ENCODE measurements at regions not wholly inside any gene's neighbourhood (a gene's known extent, or its start where the extent isn't known, plus 50 kb on each side); places are given as distances from the start of the nearest gene placed in this dataset.

- no peak overlapping the region for H2AK9ac ChIP-seq (replicated peaks; ENCODE audit: low read depth, low read length, poor library complexity)
- H3K4me3 ChIP-seq (ENCODE audit: insufficient read depth, low read depth, low read length) = no peak overlapping the region
- intact Hi-C loops (cut with micrococcal nuclease) (no loop called here), in situ Hi-C loops (cut with MboI; ENCODE audit: low sequenced_read_pairs) (no loop called here), dilution Hi-C loops (cut with HindIII; ENCODE audit: low sequenced_read_pairs, unreplicated experiment) (no loop called here)
- H2AFZ ChIP-seq (replicated peaks; ENCODE audit: low read length, poor library complexity) = no peak overlapping the region
- no peak overlapping the region for H2AK5ac ChIP-seq (ENCODE audit: low read depth, low read length)
- H4K5ac ChIP-seq (ENCODE audit: low read depth, low read length) = no peak overlapping the region
- H2BK15ac ChIP-seq (ENCODE audit: low read depth, low read length) = no peak overlapping the region; the same call in 2 of the 3 replicates
- H3K18ac ChIP-seq (ENCODE audit: low read depth, low read length) = no peak overlapping the region
- peaks cover 5% of the 10 kb centered on the region; the same call in 1 of the 2 replicates for H3K4me1 ChIP-seq (ENCODE audit: control insufficient read depth, insufficient read depth, low read length)
- no peak overlapping the region for H4K8ac ChIP-seq (ENCODE audit: low read depth in 2 of 2, low read length in 2 of 2)
- H4K20me1 ChIP-seq (ENCODE audit: insufficient read depth, low read length) = no peaks in the 10 kb centered on the region
- no peak overlapping the region for H3K9ac ChIP-seq (ENCODE audit: low read depth, low read length)
- ATAC-seq (ENCODE audit: low read depth) (no peak), DNase-seq (no peak)
- no peaks in the 10 kb centered on the region for H3K36me3 ChIP-seq (ENCODE audit: control insufficient read depth, insufficient read depth, low read length)
- no peak overlapping the region for H2BK120ac ChIP-seq (ENCODE audit: low read depth, low read length)
- POLR2A ChIA-PET (ENCODE audit: unreplicated experiment) = no interaction called here
- CTCF ChIA-PET = interaction anchor here (0.6 kb wide), 1 partner anchor 164 kb away, joined by 3 read pairs; no protein-coding TSS in a partner anchor
- TF ChIP-seq RCOR1 (IDR thresholded peaks at IDR 0.05; ENCODE audit: insufficient replicate concordance, low read length) (no peak), FOS (IDR thresholded peaks at IDR 0.05; ENCODE audit: low read depth, low read length) (no peak), ELK1 (IDR thresholded peaks at IDR 0.05; ENCODE audit: borderline replicate concordance, low read depth, low read length) (no peak), SMC3 (IDR thresholded peaks at IDR 0.05; ENCODE audit: low read depth, low read length) (no peak), USF2 (IDR thresholded peaks at IDR 0.05; ENCODE audit: low read depth, low read length) (no peak), CEBPB (IDR thresholded peaks at IDR 0.05; ENCODE audit: low read depth, low read length) (no peak), MXI1 (IDR thresholded peaks at IDR 0.05; ENCODE audit: borderline replicate concordance, low read depth, low read length) (no peak), NFE2L2 (IDR thresholded peaks at IDR 0.05; ENCODE audit: low read depth, low read length) (no peak), RAD21 (IDR thresholded peaks at IDR 0.05; ENCODE audit: low read length) (no peak), BHLHE40 (IDR thresholded peaks at IDR 0.05; ENCODE audit: low read depth, low read length) (no peak), RFX5 (IDR thresholded peaks at IDR 0.05; ENCODE audit: low read depth, low read length) (no peak), MAZ (IDR thresholded peaks at IDR 0.05; ENCODE audit: borderline replicate concordance, low read depth, low read length) (no peak), MAFK (IDR thresholded peaks at IDR 0.05; ENCODE audit: low read depth, low read length) (no peak), POLR2A (IDR thresholded peaks at IDR 0.05; ENCODE audit: low read depth, low read length) (no peak)
- no peak overlapping the region for H2BK5ac ChIP-seq (ENCODE audit: low read depth, low read length, poor library complexity, severe bottlenecking)
- 0 out of 4 replicates have a peak, but pooled peaks cover 0 to 3% of the 10 kb centered on the region in 2 experiments for H3K79me1 ChIP-seq (ENCODE audit: low read depth in 1 of 2, low read length in 2 of 2)
- no peak overlapping the region for H3K14ac ChIP-seq (replicated peaks; ENCODE audit: low read depth, low read length)
- H3K27ac ChIP-seq (ENCODE audit: insufficient read depth, low read length) = no peak overlapping the region
- no TSS peak for BruUV-seq (replicated peaks)
- no peaks in the 10 kb centered on the region for H3K9me3 ChIP-seq (ENCODE audit: control insufficient read depth, insufficient read depth, low read length)
- no peak overlapping the region for H3K4me2 ChIP-seq (ENCODE audit: low read depth, low read length)
- no peak overlapping the region for H3K4ac ChIP-seq (ENCODE audit: low read depth, low read length)
- no peak overlapping the region for H2BK20ac ChIP-seq (ENCODE audit: low read depth, low read length)
- H4K91ac ChIP-seq (ENCODE audit: insufficient read depth, low read depth, low read length) = no peak overlapping the region
- H3K9me1 ChIP-seq (ENCODE audit: insufficient read depth, low read length) = peaks cover 6% of the 10 kb centered on the region
- no CpG with 5 or more reads among the region's 6 CpGs for WGBS, 2 experiments (ENCODE audit: extremely low coverage in 2 of 2, insufficient read length in 1 of 2)
- H3K27me3 ChIP-seq (ENCODE audit: control insufficient read depth, insufficient read depth, low read length) = no peaks in the 10 kb centered on the region
- no peak overlapping the region for H3K56ac ChIP-seq (ENCODE audit: extremely low read depth, insufficient read depth, low read length)
- no peak overlapping the region for H3K23ac ChIP-seq (ENCODE audit: low read depth, low read length)
These were observed 243.3 kb downstream of the SOX4 start for GRCh38 chr6:21836772-21837425.
